ENCODE measurements at regions not wholly inside any gene's neighbourhood (a gene's known extent, or its start where the extent isn't known, plus 50 kb on each side); places are given as distances from the start of the nearest gene placed in this dataset.
"Not testable (repeated sequence)": the region's sequence is repeated elsewhere in the genome, so short reads cannot be mapped to it uniquely, and the experiment has no call there.

DNA sequence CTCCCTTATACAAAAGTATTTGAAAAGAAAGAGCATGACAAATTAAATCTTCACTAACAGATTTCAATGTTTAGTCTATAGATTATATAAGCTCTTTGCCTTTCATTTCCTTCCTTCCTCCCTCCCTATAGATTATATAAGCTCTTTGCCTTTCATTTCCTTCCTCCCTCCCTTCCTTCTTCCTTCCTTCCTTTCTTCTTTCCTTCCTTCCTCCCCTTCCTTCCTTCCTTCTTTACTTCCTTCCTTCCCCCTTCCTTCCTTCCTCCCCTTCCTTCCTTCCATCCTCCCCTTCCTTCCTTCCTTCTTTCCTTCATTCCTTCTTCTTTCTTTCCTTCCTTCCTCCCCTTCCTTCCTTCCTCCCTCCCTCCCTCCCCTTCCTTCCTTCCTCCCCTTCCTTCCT, 209.8 kb upstream of the CBLB start:
- DNase-seq (ENCODE audit: low spot score), result no peak

DNA sequence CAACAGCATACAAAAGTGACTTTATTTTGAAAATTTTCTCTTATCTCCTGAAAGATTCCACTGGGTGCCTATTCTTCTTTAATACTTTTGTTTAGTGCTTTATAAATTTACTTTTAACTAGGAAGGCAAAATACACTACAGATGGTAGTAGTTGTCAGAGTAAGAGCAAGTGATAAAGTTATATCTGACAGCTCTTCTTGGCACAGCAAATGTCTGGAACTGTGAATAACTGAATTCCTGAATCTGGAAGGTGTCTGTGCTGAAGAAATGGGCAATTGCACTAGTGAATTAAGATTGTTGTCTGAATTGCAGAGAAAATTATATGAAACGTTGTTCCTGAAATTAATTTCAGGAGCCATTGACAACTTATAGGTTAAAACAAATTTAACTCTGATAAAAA, 213.8 kb upstream of the CBLB start:
- DNase-seq (ENCODE audit: low spot score), result no peak

DNA sequence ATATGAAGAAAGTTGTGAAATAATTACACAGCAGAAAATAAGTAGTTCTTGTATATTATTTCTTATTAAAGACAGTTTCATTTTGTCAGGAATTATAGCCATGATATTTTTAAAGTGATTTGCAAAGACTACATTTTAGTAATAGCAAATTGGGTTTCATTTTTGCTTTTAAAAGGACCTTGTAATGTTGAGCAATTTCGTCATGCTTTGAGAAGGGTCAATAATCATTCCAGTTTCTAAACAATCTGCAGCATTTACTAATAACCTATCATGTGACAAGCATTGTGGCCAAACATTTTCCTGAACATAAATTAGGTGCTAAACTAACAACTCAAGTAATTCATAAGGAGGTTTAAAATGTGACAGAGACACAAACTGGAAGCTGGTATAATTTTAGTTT, 214.4 kb upstream of the CBLB start:
- DNase-seq (ENCODE audit: low spot score), result no peak

DNA sequence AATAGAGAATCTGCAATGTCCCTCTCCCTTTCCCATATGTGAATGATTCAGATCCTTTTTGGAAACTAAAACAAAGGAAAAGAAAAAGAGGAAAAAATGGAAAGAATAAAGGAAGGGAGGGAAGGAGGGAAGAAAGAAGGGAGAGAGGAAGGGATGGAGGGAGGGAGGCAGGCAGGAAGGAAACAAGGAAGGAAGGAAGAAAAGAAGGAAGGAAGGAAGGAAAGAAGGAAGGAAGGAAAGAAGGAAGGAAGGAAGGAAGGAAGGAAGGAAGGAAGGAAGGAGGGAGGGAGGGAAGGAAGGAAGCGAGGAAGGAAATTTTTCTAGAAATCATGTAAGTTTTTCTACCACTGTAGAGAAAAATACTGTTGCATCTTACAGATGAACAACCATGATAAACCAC, 215.0 kb upstream of the CBLB start:
- no peak for DNase-seq (ENCODE audit: low spot score)

DNA sequence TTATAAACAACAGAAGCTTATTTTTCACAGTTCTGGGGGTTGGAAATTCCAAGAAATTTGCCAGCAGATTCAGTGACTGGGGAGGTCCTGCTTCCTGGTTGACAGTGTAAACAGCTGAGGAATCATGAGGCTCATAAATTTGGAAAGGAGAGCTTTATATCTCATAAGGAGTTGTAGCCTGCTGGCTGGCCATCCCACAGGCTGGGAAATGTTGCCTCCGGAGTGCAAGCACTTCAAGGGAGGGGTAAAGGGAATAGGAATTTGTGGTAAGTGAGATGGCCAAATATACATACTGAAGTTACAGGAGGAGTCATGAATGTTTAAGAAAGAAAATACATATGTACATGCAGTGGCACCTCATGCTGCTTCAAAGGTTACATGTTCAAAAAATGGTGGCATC, 217.2 kb upstream of the CBLB start:
- no peak for DNase-seq (ENCODE audit: low spot score)

DNA sequence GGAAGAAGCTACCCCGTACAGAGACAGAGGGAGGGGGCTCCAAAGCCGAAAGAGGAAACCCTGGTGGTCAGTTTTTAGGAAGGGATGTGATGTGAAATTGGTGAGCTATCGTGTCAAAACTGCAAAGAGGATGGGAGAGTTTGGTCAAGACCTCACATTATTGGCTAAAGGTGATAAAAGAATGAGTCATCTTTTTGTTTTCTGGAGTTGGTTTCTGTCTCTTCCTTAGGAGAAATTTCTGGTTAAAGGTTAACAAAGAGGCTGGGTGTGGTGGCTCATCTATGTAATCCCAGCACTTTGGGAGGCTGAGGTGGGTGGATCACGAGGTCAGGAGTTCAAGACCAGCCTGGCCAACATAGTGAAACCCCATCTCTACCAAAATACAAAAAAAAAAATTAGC, 217.8 kb upstream of the CBLB start:
- no peak for DNase-seq (ENCODE audit: low spot score)

DNA sequence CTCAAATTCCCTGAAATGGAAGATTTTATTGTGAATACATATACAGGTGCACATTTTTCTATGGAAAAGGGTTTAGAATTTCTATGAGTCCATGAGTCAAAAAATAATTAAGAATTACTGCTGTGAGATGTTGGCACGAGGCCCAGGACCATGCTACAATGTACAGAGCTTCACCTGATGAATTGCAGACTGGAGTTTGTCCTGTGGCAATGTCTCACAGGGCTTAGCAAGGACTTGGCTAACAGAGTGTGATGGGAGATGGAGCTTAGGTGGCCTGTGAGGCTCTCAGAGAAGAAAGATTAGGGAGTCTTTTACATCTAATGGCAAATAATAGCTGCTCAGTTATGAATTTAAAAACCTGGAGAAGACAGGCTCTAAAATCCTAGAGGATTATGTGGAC, 219.5 kb upstream of the CBLB start:
- DNase-seq (ENCODE audit: low spot score), result no peak

DNA sequence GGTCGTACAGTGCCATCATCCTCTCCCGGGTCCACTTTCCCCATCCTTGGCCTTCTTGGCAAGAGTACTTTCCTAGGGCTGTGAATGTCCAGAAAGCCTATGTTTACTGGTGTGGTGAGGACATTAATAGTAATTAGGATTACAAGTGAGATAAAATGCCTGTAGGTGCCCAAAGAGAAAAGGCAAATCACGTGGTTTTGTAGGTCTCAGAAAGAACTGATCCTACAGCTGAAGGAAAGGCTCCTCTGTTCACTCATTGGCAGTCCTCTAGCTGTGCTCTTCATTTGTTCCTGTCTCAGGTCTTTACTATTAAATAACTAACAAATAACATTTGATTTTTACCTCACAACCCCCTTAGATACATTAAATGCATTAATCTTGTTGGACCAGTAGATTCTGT, 220.1 kb upstream of the CBLB start:
- no peak for DNase-seq (ENCODE audit: low spot score)

DNA sequence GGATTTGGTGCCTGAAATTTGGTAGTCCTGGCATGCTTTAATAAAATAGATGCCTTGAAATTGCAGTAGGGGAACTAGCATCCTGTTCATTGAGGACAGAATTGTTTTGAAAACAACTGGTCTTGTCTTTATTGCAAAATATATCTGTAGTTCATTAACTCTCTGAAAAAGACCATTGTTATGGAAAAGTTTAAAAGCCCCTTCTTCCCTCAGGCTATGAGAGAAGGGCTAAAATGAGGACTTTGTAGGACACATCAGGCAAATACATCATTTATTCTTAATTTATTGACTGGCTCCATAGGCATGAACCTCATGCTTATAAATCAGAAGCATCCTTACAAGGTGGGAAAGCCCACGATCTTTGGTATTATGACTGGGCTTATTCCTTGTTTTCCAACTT, 221.0 kb upstream of the CBLB start:
- no peak for DNase-seq (ENCODE audit: low spot score)

DNA sequence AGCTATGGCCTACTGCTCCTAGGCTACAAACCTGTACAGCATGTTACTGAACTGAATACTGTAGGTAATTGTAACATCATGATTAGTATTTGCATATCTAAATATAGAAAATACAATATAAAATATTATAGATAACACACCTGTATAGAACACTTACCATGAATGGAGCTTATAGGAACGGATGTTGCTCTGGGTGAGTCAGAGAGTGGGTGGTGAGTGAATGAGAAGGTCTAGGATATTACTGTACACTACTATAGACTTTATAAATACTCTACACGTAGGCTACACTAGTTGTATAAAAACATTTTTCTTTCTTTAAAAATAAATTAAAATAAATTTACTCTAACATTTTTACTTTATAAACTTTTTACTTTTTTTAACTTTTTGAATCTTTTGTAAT, 224.0 kb upstream of the CBLB start:
- no peak for DNase-seq (ENCODE audit: low spot score)

DNA sequence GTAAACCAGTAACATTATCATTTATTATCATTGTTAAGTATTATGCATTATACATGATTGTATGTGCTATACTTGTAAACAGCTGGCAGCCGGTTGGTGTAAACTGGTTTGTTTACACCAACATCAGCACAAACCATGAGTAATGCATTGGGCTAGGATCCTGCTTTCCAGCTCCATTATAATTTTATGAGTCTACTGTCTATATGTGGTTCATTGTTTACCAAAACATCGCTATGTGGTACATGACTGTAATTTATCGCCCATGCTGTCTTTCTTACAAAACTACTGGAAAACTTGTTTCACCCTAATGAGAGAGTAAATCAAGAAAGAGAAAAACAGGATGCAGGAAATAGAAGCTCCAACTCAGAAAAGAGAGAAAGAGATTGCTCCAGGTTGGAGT, 224.8 kb upstream of the CBLB start:
- no peak for DNase-seq (ENCODE audit: low spot score)

DNA sequence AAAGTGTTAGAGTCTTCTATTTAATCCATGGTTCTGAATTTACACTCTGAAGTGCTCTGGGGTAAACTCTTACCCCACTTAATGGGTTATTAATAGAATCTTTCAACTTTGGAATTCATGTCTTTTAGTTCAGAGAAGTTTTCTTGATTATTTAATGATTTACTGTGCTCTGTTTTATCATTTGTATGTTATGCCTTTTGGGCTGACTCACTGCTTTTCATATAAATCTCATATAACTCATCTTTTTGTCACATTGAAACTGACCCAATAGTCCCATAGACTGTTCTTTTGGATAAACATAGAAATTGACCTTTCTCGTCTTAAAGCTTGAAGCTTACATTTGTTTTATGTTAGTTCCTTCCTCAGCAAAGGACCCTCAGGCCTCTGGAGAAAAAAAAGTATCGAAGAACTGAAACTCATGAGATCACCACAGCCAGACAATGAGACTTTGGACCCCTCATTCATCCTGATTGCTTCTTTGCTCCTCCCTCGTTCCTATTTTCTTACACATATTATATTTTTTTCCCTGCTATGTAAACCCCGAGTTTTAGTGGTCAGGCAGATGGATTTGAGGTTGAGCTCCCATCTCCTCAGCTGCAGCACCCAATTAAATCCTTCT, 229.1 kb upstream of the CBLB start:
- no peak for DNase-seq (ENCODE audit: low spot score)

DNA sequence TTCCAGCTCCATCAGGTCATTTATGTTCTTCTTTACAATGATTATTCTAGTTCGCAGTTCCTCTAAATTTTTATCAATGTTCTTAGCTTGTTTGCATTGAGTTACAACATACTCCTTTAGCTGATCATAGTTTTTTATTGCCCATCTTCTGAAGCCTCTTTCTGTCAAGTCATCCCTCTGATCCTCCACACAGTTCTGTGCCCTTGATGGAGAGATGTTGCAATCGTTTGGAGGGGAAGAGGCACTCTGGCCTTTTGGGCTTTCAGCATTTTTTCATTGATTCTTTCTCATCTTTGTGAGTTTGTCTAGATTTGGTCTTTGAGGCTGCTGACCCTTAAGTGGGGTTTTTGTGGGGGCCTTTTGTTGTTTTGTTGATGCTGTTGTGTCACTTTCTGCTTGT, 234.6 kb upstream of the CBLB start:
- no peak for DNase-seq (ENCODE audit: low spot score)

DNA sequence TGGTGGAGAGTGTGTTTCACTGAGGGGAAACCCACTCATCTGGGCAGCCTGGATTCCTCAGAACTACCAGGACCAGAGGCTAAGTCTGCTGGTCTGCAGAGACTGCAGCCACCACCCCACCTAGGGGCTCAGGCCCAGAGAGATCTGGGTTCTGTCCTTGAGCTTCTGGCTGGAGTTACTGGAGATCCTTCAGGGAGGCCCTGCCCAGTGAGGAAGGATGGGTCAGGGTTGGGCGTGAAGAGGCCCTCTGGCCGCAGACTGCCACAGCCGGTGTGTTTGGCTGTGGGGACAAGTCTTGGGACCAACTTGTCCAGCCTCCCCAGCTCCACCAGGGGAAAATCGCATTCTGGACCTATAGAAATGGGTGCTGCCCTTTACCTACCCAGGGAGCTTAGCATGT, 235.3 kb upstream of the CBLB start:
- DNase-seq (ENCODE audit: low spot score), result no peak

DNA sequence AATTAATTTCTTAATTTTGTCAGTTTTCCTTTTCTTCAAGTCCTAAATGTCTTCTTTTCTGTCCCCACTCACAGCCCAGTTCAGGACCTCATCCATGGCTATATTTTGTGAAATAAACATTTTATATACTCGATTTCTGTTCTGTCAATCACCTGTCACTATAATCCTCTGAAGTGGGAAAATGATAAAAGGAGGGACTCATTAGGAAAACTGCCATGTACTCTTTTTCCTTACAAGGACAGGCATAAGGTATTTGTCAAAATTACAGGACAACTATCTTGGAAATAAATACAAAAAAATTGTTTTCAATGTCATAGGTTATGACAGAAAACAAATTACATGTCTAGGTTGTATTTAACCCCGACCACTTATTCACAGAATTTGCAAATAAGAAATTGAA, 240.1 kb upstream of the CBLB start:
- DNase-seq (ENCODE audit: low spot score), result no peak

DNA sequence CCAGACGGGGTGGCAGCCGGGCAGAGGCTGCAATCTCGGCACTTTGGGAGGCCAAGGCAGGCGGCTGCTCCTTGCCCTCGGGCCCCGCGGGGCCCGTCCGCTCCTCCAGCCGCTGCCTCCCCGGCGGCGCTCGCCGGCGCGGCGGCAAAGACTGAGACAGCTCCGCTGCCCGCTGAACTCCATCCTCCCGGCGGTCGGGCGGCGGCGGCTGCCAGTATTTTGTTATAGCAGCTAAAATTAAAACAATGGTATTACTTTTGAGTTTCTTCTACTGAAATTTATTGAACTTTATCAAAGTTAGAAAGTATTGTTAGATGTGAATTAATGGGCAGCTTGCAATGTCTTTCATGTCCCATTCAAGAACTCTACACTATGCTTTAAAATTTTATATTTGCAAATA, 243.7 kb upstream of the CBLB start:
- DNase-seq (ENCODE audit: low spot score), result not testable (repeated sequence)

DNA sequence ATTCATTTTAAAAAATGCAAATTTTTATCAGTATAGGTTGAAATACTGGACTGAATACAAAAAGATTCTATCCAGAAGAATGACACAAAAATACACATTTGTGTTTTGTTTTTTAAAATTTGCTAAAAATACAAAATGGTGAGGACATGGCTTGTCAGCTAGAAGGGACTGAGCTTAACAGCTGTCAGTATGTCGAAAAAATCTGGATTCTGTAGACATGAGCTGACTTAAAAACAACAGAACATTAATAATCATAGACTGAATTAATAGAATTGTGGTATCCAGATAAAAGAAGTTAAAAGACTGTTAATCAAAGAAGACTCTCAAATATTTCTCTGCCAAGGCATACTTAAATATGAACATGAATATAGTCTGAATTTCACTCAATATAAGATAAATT, 244.9 kb upstream of the CBLB start:
- no peak for DNase-seq (ENCODE audit: low spot score)

DNA sequence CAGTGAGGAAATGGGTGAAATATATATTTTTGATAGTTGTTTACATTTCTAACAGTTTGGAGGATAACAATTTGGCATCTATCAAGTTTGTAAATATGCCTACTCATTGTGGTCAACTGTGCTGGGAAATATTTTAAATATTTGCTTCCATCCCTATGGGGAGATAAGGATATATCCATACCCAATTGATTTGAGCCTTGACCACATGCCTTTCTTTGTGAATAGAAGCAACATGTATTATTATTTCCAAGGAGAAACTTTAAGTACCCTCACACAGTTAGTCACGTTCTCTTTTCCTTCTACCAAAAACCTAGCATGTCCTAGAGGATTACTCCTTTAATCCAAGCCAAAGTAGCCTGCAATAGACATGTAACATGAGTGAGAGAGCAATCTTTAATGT, 245.4 kb upstream of the CBLB start:
- DNase-seq (ENCODE audit: low spot score), result no peak

DNA sequence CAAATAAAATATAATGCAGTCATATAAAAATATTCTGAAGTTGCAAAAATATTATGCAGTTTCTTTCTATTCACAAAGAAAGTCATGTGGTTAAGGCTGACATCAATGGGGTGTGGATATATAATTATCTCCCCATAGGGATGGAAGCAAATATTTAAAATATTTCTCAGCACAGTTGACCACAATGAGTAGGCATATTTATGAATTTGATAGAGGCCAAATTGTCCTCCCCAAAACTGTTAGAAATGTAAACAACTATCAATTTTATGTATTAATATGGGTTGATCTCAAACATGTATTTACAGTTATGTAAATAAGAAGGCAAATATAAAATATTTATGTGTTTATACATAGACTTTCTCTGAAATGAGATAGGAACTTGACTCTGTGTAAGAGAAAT, 246.0 kb upstream of the CBLB start:
- DNase-seq (ENCODE audit: low spot score), result no peak

DNA sequence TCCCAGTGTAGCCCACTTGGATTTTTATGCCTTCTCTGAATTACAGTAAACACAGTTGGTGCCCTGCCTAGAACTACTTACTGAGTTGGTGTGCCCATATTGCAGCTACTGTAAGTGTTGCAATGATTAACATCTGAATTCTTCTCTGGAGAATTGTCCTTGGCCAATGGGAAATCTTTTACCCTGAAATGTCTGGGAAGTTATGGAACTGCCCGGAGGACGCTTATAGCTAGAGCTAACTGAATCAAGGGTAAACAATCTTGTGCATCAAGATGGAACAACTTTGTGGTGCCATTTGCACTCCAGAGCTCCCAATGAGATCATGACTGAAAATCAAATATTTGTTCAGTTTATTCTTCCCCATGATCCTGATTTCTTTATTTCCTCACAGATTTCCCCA, 246.7 kb upstream of the CBLB start:
- no peak for DNase-seq (ENCODE audit: low spot score)

DNA sequence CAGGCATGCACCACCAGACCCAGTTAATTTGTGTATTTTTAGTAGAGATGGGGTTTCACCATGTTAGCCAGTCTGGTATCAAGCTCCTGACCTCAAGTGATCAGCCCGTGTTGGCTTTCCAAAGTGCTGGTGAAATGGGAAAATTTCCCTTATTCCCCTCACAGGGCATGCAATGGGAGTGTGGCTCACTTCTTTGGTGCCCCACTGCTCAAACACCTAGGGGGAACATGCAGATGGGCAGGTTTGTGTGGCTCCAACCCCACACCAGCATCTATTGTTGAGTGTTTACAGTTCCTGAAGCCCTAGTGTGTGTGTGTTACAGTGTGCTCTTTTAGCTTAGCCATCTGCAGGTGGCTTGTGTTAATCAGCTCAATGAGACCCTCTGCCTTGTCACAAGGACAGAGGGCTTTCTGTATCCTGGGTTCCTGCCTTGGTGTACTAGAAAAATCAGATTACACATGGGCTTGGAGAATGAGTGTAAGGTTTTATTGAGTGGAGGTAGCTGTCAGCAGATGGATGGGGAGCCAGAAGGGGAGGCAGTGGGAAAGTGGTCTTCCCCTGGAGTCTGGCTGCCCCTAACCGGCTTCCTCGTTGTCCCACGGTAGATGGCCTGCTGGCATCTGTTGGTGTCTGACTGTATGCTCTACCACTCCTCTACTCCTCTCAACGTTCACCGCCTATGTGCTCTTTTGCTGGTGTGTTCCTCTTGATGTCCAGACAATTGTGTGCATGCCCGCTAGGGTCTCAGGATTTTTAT, 248.1 kb upstream of the CBLB start:
- no peak for DNase-seq (ENCODE audit: low spot score)

DNA sequence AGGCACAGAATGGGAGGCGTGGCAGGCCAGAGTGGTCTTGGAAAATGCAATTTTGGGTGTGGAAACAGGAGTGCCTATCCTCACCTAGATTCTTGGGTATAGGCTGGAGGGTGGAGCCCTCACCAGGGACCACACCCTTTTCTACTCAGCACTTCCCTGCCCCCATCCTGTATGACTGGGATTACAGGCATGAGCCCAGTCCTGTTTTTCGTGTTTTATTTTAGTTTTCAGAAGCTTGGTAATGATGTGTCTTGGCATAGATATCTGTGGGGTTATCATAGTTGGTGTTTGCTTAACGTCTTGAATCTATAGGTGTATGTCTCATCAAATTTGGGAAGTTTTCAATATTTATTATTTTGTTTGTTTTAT, 248.7 kb upstream of the CBLB start:
- DNase-seq (ENCODE audit: low spot score), result no peak

DNA sequence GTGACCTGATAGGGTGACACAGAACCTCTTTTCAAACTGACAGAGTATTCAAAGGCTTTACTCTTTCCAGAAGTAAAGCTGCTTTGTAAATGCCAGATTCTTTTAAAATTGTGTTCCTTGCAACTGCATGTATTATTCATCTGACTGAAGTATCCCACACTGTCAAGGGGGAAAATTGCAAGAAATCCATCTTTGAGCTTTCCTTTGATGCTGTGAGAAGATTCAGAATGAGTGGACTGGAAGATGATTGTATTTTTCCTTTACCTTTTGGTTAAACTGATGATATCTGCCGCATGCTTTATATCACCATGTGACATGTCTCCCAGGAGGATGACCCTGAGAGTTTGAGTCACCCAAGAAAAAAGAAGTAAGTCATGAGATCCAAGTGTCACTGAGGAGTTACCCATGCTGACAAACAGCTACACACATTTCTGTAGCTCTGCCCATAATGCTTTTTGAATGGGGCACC, 250.8 kb upstream of the CBLB start:
- no peak for DNase-seq (ENCODE audit: low spot score)

DNA sequence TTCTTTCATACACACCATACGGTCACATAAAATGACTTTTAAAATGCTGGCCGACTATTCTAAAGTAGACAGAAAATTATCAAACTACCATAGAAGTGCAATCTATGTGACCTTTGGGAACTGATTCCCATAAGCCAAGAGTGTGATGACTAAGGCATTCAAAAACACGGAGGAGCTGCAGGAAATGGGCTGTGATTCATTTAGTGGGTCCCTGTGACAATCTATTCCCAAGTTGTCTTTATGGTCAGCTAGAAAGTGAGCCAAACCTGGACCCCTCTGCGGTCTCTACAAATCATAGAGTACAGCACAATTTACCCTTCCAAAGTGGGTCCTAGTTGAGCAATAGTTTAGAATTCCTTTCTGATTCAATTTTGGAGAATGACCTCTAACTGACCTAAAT, 251.5 kb upstream of the CBLB start:
- no peak for DNase-seq (ENCODE audit: low spot score)

Data from ecto neural progenitor cell (in vitro differentiated cells).